CD4-positive, alpha-beta T cell treated with Interferon alpha-2 for 1 hour (primary cell): ENCODE measurements at regions not wholly inside any gene's neighbourhood (a gene's known extent, or its start where the extent isn't known, plus 50 kb on each side); places are given as distances from the start of the nearest gene placed in this dataset.
"Not testable (repeated sequence)": the region's sequence is repeated elsewhere in the genome, so short reads cannot be mapped to it uniquely, and the experiment has no call there.

Experiments
- DNase-seq, 2 donors: peaks; one replicate each; pipeline ENCODE4 v3.0.0-alpha.2; 2020 to 2022

DNA sequence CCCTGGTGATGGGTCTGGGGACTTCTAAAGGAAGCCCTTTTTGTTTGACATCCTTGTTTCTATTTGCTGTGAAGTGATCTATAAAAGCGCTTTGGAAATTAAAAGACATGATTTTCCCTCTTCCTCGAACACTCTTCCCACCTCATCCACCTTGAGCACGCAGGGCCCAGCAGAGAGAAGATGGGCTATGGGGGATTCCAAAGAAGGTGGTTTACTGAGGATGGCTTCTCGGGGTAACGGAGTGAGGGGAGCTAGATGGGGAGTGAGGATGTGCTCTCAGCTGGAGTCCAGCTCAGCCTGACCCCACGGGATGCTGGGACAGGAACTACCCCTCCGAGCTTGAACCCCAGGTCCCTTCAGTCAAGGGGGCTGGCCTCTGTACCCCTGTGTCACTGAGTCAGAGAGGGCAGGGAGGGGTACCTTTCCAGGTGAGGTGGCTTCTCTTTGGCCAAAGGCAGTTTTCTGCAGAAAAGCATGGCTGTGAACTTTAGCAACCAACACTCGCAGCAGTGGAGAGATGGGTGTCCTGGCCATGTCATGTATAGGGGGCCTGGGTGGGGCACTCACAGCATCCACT, 180.7 kb upstream of the SMAD3 start:
- no peak for DNase-seq

DNA sequence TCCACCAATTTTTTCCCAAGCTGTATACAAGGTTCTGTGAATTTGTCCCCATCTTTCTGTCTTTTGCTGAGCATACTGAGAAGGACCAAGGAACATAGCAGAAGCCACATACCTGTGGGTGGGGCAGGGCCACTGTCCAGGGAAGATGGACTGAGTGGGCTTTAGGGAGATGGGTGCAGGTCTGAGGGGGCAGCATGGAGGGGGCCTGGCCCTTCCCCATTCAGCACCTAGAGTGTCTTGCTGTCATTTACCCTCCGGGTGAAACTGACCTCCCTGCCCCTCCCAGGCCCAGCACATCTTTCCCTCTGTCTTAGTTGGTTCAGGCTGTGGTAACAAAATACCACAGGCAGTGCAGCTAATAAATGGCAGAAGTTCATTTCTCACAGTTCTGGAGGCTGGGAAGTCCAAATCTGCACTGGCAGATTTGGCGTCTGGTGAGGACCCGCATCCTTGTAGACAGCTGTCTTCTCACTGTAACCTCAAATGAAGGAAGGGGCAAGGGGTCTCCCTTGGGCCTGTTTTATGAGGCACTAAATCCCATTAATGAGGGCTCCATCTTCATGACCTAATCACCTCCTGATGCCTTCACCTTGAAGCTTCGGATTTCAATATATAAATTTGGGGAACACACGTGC, 180.0 kb upstream of the SMAD3 start:
- no peak for DNase-seq

DNA sequence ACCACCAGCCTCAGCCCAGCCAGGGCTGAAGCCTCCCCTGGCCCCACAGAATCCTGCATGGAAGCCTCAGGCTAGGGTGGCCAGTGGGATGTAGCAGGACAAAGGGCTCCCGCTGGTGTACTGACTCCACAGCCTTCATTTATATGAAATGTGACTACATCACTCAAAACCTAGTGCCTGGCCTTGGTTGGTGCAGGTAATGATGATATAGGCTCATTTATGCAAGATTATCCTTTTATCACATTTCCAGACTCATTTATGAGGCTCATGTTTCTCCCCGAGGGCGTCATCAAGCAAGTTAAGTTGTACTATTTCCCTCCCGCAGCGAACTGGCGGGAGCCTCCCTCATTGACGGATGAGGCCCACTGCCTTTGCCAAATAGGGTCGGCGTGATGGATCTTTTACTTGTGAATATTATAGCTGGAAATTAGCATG, 179.1 kb upstream of the SMAD3 start:
- no peak for DNase-seq

DNA sequence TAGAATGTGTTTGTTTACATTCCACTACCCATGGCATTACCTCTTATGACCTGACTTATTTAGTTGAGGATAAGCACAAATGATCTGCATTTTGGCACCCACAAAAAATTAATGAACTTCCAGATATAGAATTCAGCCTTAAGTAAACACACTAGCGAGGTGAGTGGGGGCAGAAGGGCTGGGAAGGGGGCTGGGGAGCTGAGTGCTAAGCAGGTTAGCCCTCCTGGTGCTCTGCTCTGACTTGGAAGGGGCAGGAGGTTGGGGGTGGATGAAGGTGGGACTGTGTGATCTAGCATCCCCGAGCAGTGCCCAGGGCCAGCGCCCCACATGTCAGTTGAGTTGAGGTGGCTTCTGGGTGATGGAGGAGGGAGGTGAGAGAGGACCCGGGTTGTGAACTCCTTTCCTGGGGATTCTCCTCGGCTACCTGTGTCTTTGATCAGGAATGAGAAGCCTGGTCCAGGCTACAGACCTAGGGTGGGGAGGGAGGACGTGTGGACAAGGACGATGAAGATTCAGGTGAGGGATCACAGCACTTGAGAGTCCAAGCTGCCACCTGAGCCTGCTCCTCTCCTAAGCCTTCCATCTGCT, 178.6 kb upstream of the SMAD3 start:
- DNase-seq: no peak

- DNase-seq: not testable (repeated sequence)
Measured at GRCh38 chr15:66889298-66889697, 176.1 kb upstream of the SMAD3 start.

DNA sequence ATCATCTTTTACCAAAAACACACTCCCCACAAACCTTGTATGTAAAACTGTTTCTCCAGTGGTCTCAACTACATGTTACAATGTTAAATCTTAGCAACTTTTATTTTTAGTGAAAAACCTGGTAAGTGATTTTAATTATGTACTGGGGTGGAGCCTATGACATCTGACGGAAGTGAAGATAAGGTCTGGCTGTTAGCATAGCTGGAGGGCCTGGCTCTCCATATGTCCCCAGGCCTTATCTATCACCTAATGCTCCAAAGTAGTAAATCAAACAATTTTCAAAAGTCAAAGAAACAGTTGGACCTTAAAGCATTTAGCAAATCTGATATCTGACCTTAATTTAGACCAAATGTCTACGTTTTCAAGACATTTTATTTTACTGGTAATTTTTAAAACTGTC, 173.6 kb upstream of the SMAD3 start:
- DNase-seq: no peak

GRCh38 chr15:66893294-66893693, 172.1 kb upstream of the SMAD3 start:
- no peak for DNase-seq

DNA sequence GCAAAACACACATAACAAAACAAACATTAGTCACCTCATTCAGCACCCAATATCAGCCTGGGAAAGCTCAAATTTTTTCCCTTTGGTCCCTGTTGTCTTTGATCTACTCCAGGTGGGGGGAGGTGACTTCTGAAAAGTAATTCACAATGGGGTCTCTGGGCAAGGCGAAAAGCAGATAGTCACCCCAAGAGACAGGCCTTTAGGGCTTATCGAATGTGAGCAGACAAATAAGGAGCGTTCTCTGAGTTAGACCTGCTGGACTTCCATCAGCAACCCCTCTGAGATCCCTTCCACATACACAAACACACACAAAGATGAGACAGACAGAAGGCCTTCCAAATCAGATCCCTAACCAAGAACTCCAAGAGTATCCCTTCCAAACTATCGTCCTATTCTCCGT, 171.0 kb upstream of the SMAD3 start:
- DNase-seq: no peak

- DNase-seq: no peak
Measured at GRCh38 chr15:66894986-66895780, 170.2 kb upstream of the SMAD3 start.

DNA sequence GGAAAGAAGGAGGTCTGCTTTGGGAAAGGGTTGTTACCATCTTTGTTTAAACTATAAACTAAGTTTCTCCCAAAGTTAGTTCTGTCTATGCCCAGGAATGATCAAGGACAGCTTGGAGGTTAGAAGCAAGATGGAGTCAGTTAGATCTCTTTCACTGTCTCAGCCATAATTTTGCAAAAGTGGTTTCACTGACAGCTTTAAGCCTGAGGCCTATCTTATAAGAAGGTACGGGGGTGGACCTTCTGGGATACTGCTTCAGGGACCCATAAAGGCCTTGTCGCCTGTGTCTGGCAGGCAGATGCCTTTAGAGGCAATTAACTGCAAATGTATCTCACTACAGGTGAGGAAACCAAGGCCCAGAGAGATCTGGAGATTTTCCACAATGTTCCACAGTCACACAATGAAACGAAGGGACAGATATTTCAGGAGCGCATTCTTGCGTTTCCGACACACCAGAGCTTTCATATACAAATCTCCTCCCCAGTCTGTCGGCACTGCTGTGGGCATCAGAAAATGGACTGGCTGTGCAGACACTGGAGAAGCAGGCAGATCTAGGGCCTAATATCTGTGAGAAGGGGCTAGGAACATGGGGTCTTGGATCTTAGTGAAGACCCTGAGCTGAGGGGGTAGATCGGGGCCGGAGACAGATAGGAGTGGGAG, 169.5 kb upstream of the SMAD3 start:
- no peak for DNase-seq

DNA sequence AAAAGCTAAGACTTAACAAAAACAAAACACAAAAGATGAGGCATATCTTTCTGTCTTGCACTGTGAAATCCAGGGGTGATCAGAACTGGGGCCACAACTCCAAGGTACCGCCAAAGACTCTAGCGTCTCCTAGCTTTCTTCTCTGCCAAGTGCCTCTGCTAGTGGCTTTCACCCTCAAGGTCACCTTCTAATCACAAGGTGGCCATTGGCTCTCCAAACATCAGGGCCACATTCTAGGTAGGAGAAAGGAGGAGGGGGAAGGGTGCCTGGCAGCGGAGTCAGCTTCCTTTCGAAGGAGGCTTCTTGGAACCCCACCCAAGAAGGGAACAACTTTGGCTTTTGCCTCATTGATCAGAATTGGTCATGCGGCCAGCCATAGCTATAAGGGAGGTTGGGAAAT, 168.8 kb upstream of the SMAD3 start:
- no peak for DNase-seq

DNA sequence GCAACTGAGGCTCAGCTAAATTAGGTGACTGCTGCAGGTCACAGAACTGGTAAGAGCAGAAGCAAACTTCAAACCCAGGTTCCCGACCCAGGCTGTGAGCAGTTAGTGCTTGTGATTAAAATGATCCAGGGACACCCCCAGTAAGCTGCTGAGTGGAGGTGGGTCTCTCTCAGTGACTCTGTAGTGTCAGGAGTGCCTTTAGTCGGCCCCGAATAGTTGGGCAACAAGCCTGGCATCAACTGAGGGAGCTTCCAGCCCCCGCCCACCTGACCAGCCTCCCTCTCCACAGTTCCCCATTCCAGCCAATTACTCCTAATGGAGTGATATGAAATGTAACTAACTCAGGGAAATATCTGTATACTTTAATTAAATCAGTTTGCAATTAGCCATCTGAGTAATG, 168.0 kb upstream of the SMAD3 start:
- DNase-seq: no peak

DNA sequence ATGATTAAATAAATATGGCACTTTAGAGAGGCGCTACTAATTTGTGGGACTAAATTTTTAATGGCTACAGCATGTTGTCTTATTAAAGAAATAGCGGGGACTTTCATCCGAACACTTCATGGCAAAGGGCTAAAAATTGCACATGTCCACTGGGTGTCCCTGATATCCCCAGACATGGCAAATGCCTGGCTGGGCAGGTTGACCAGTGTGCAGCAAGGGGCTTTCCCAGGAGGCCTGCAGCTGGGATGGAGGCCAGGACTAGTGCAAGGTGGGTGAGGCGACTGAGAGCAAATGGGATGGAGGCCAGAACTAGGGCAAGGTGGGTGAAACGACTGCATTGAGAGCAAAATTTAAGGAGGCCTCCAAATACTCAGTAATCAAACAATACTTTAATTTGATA, 167.4 kb upstream of the SMAD3 start:
- DNase-seq: no peak

DNA sequence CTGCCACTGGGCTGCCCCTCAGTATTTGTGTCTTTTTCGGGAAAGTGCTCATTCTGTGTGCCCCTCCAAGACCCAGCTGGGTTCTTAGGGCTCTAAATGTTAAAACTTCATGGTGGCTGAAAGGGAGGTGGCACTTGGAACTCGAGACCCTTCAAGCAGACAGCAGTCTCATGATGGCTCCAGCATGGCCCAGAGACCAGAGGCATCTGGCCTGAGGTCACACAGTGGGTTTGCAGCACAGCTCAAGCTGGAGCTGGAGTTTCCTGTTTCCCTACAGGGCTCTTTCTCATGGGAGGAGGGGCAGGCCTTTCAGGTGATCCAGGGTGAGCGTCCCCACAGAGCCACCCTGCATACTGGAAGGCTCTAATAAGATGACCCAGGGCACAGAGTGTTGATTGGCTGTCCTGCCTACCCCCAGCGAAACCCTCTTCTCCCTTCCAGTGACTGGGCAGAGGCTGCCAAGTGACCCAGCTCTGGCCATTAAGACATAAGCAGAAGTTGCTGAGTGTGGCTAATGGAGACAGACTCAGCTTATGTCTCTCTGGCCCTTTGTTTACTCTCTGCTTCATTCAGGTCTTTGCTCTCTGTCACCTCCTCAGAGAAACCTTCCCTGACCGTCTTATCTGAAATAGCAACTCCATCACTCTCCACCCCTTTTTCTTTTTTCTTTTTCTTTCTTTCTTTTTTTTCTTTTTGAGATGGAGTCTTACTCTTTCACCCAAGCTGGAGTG, 166.6 kb upstream of the SMAD3 start:
- DNase-seq: no peak

DNA sequence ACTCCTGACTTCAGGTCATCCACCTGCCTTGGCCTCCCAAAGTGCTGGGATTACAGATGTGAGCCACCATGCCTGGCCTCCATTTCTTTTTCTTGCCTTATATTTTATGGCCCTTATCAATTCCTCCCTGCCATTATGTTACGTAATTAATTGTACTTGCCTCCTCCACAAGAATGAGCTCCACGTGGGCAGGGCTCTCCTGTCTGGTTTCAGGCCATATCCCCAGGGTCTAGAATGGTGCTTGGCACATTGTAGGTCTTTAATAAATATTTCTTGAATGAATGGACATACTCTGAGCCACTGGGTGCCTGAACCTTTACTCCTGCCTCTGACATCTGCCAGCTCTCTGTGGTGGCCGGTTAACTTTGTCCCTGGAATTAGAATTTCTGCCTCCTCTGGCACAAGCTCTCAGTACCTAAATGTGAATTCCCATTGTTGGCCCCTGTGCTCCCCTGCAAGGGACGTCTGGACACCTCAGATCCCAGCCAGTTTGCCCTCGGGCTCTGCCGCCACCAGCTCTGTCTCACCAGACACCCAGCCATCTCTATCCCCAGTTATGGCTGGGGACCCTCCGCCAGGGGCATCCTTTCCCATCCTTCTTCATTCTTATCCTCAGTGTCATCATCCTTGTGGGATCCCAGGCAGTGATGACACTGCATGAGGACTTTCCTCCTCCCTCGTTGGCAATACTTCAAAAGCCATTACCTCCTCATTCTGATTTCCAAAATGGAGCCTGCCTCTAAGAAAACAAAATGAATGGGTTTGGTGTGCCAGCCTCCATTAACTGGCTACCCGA, 165.6 kb upstream of the SMAD3 start:
- no peak for DNase-seq

- no peak for DNase-seq
Measured at GRCh38 chr15:66900586-66901310, 164.7 kb upstream of the SMAD3 start.

DNA sequence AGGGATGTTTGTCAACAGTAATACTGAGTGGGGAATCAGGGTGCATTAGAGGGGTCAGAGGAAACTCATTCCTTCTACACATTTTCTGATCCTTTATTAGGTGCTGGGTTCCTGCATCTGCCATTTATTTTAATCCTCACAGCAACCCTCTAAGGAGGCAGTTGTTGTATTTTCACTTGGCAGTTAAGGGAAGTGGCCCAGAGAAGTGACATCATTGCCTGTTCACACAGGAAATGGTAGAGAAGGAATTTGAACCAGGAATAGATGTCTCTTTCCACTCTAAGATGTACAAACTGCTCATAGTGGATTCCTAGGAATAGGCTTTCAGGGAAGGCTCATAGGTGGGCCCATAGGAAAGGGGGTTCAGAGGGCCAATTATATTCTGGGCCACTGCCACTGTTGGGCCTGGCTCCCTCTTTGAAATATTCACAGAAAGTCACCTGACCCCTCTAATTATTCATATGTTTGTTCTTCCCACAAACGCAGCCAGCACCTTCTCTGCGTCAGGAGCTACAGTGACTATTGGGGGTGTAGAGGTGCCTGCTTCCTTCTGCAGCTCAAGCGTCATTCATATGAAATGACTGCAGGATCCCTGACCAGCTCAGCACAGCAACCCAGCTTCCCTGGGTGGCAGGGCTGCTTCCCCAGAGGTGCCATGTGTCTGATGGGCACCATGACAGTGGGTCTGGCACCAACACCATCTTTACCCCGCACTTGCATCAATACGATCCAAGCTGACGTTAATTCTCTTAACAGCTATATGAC, 163.9 kb upstream of the SMAD3 start:
- DNase-seq: no peak

- DNase-seq: no peak
Measured at GRCh38 chr15:66905185-66905584, 160.2 kb upstream of the SMAD3 start.

GRCh38 chr15:66905954-66906353, 159.4 kb upstream of the SMAD3 start:
- DNase-seq: no peak
